H9 (cell line): ENCODE measurements at regions not wholly inside any gene's neighbourhood (a gene's known extent, or its start where the extent isn't known, plus 50 kb on each side); places are given as distances from the start of the nearest gene placed in this dataset.

Experiments used
- DNase-seq: peaks from one replicate; pipeline ENCODE4 v3.0.0-alpha.2; 2017
- H2AFZ ChIP-seq: one replicate; pipeline ENCODE4 v1.6.1; 2013; ENCODE audit warnings: mild to moderate bottlenecking, low read length, control low read depth, moderate library complexity
- H2AK5ac ChIP-seq: 2 replicates; pipeline ENCODE4 v1.6.1; 2013; ENCODE audit warnings: low read length, control low read depth, mixed read lengths; ENCODE audit not compliant: insufficient read length
- H2BK120ac ChIP-seq: one replicate; pipeline ENCODE4 v1.6.1; 2013; ENCODE audit warnings: low read depth, mild to moderate bottlenecking, low read length, control low read depth, inconsistent platforms; ENCODE audit not compliant: poor library complexity, severe bottlenecking
- H2BK12ac ChIP-seq: 2 replicates; pipeline ENCODE4 v1.6.1; 2013; ENCODE audit warnings: low read length, control low read depth, mixed read lengths, low read depth; ENCODE audit not compliant: insufficient read length
- H2BK15ac ChIP-seq: 2 replicates; pipeline ENCODE4 v1.6.1; 2013; ENCODE audit warnings: low read depth, low read length, control low read depth
- H2BK20ac ChIP-seq: one replicate; pipeline ENCODE4 v1.6.1; 2013; ENCODE audit warnings: low read depth, mild to moderate bottlenecking, low read length, control low read depth, inconsistent platforms; ENCODE audit not compliant: poor library complexity, severe bottlenecking
- H2BK5ac ChIP-seq: 2 replicates; pipeline ENCODE4 v1.6.1; 2013; ENCODE audit warnings: low read length, control low read depth, mixed read lengths; ENCODE audit not compliant: insufficient read length
- H3K14ac ChIP-seq: 2 replicates; pipeline ENCODE4 v1.6.1; 2013; ENCODE audit warnings: low read length, control low read depth; ENCODE audit not compliant: insufficient read depth
- H3K18ac ChIP-seq: 2 replicates; pipeline ENCODE4 v1.6.1; 2013; ENCODE audit warnings: low read depth, mild to moderate bottlenecking, mixed read lengths, low read length, control low read depth; ENCODE audit not compliant: insufficient read length
- H3K23ac ChIP-seq: 2 replicates; pipeline ENCODE4 v1.6.1; 2013; ENCODE audit warnings: low read length, control low read depth, mixed read lengths, low read depth; ENCODE audit not compliant: insufficient read length
- H3K23me2 ChIP-seq: 2 replicates; pipeline ENCODE4 v1.6.1; 2013; ENCODE audit warnings: low read depth, mild to moderate bottlenecking, mixed read lengths, low read length, control low read depth; ENCODE audit not compliant: insufficient read length, poor library complexity, severe bottlenecking
- H3K27ac ChIP-seq: 2 replicates; pipeline ENCODE4 v1.5.1; 2013; ENCODE audit warnings: low read length, control low read depth, mixed read lengths, low read depth; ENCODE audit not compliant: insufficient read length
- H3K27me3 ChIP-seq: 2 replicates; pipeline ENCODE4 v1.6.1; 2013; ENCODE audit warnings: low read length, control low read depth, inconsistent platforms; ENCODE audit not compliant: insufficient read depth
- H3K4ac ChIP-seq: 2 replicates; pipeline ENCODE4 v1.6.1; 2013; ENCODE audit warnings: low read depth, mild to moderate bottlenecking, control low read depth, inconsistent platforms, low read length, moderate library complexity
- H3K4me1 ChIP-seq: 2 replicates; pipeline ENCODE4 v1.6.1; 2013; ENCODE audit warnings: low read length, control low read depth, inconsistent platforms; ENCODE audit not compliant: insufficient read depth
- H3K4me2 ChIP-seq: 2 replicates; pipeline ENCODE4 v1.6.1; 2013; ENCODE audit warnings: low read length, control low read depth, mixed read lengths; ENCODE audit not compliant: insufficient read length, insufficient read depth
- H3K56ac ChIP-seq: 2 replicates; pipeline ENCODE4 v1.6.1; 2013; ENCODE audit warnings: low read depth, mild to moderate bottlenecking, mixed read lengths, low read length, control low read depth; ENCODE audit not compliant: insufficient read length
- H3K79me1 ChIP-seq: 2 replicates; pipeline ENCODE4 v1.6.1; 2013; ENCODE audit warnings: low read depth, mild to moderate bottlenecking, moderate library complexity, low read length, control low read depth, inconsistent platforms; ENCODE audit not compliant: insufficient read depth, poor library complexity, severe bottlenecking
- H3K79me2 ChIP-seq: 2 replicates; pipeline ENCODE4 v1.6.1; 2013; ENCODE audit warnings: low read length, control low read depth, inconsistent platforms; ENCODE audit not compliant: insufficient read depth
- H3K9ac ChIP-seq: 2 replicates; pipeline ENCODE4 v1.6.1; 2013; ENCODE audit warnings: low read length, control low read depth, mixed read lengths; ENCODE audit not compliant: insufficient read length; ENCODE audit errors: extremely low read depth
- H3K9me3 ChIP-seq: one replicate; pipeline ENCODE4 v1.6.1; 2013; ENCODE audit warnings: low read depth, low read length, inconsistent platforms; ENCODE audit not compliant: control insufficient read depth
- H3T11ph ChIP-seq: one replicate; pipeline ENCODE4 v1.6.1; 2013; ENCODE audit warnings: mild to moderate bottlenecking, low read length, control low read depth, inconsistent platforms
- H4K20me1 ChIP-seq: one replicate; pipeline ENCODE4 v1.6.1; 2013; ENCODE audit not compliant: control insufficient read depth, insufficient read length, insufficient read depth
- H4K5ac ChIP-seq: 2 replicates; pipeline ENCODE4 v1.6.1; 2013; ENCODE audit warnings: low read depth, mild to moderate bottlenecking, mixed read lengths, low read length, control low read depth; ENCODE audit not compliant: insufficient read length
- H4K8ac ChIP-seq: replicated peaks from 2 replicates; pipeline ENCODE4 v1.6.1; 2013; ENCODE audit warnings: low read length, control low read depth, mixed read lengths, low read depth; ENCODE audit not compliant: insufficient read length
- H4K91ac ChIP-seq: 2 replicates; pipeline ENCODE4 v1.6.1; 2013; ENCODE audit warnings: low read depth, mild to moderate bottlenecking, moderate library complexity, mixed read lengths, low read length, control low read depth; ENCODE audit not compliant: insufficient read length
- H3K27ac Mint-ChIP-seq, 3 experiments: 2 replicates in 2 of 3; 3 replicates in 1 of 3; pipeline ENCODE4 v1.8.0; 2020 to 2021; ENCODE audit warnings: mixed read lengths in 3 of 3, mild to moderate bottlenecking in 1 of 3, moderate library complexity in 1 of 3
- H3K27me3 Mint-ChIP-seq: 2 replicates; pipeline ENCODE4 v1.8.0; 2021; ENCODE audit warnings: low read depth, mild to moderate bottlenecking, moderate library complexity, mixed read lengths
- H3K36me3 Mint-ChIP-seq, 3 experiments: 2 replicates in 2 of 3; 3 replicates in 1 of 3; pipeline ENCODE4 v1.8.0; 2020 to 2021; ENCODE audit warnings: low read depth in 3 of 3, mixed read lengths in 3 of 3; ENCODE audit not compliant: insufficient read depth in 1 of 3
- H3K4me1 Mint-ChIP-seq, 2 experiments: 2 replicates each; pipeline ENCODE4 v1.8.0; 2020; ENCODE audit warnings: mixed read lengths in 2 of 2
- H3K4me3 Mint-ChIP-seq, 2 experiments: 2 replicates in 1 of 2; 3 replicates in 1 of 2; pipeline ENCODE4 v1.8.0; 2020 to 2021; ENCODE audit warnings: mild to moderate bottlenecking in 2 of 2, mixed read lengths in 2 of 2, moderate library complexity in 1 of 2
- H3K9me3 Mint-ChIP-seq, 2 experiments: 2 replicates in 1 of 2; 3 replicates in 1 of 2; pipeline ENCODE4 v1.8.0; 2020; ENCODE audit warnings: mild to moderate bottlenecking in 2 of 2, mixed read lengths in 2 of 2, moderate library complexity in 1 of 2
- CTCF ChIP-seq: fragments of 200-600 bp; sonication (generic); conservative IDR thresholded peaks from 3 replicates; pipeline ENCODE4 v1.8.0; 2021; ENCODE audit warnings: antibody characterized with exemption, mild to moderate bottlenecking
- WGBS: extraction: QIAGEN DNeasy Blood & Tissue Kit; methylation state at CpG from one replicate; pipeline ENCODE4 v1.1.7; 2013; ENCODE audit warnings: missing lambda C conversion rate, low lambda C conversion rate, mixed read lengths; ENCODE audit not compliant: insufficient read length; ENCODE audit errors: extremely low coverage; 5-methylcytosine and 5-hydroxymethylcytosine counted together

GRCh38 chr10:88127269-88127668 is 263.8 kb downstream of the PTEN start:
- Mint-ChIP-seq H3K9me3 (no peaks in the 10 kb centered on the region; a peak in 2 of 5 replicates), H3K4me1 (no peaks in the 10 kb centered on the region), H3K4me3 (no peak overlapping the region), H3K27ac (no peak overlapping the region), H3K27me3 (no peaks in the 10 kb centered on the region; the same call in 1 of the 2 replicates), H3K36me3 (no peaks in the 10 kb centered on the region)
- Histone ChIP-seq H4K5ac (no peak overlapping the region), H3K4ac (no peak overlapping the region), H2BK120ac (no peak overlapping the region), H3K9me3 (no peaks in the 10 kb centered on the region), H3K9ac (no peak overlapping the region), H3K23ac (no peak overlapping the region), H3K79me2 (no peaks in the 10 kb centered on the region), H4K20me1 (no peaks in the 10 kb centered on the region), H4K91ac (no peak overlapping the region), H3K4me2 (no peak overlapping the region), H2AFZ (no peak overlapping the region), H3K79me1 (no peaks in the 10 kb centered on the region), H2AK5ac (no peak overlapping the region), H4K8ac (no peak overlapping the region), H3K27ac (no peak overlapping the region), H2BK15ac (no peak overlapping the region), H2BK20ac (no peak overlapping the region), H3K27me3 (no peaks in the 10 kb centered on the region), H2BK12ac (no peak overlapping the region), H3K14ac (no peak overlapping the region), H3K18ac (no peak overlapping the region), H2BK5ac (no peak overlapping the region), H3K56ac (no peak overlapping the region), H3K4me1 (no peaks in the 10 kb centered on the region), H3T11ph (no peak overlapping the region), H3K23me2 (no peaks in the 10 kb centered on the region)
- no CpG with 5 or more reads among the region's 2 CpGs for WGBS
- TF ChIP-seq CTCF = no peak
- no peak for DNase-seq
